Central memory CD4-positive, alpha-beta T cell (primary cell): ENCODE measurements at regions not wholly inside any gene's neighbourhood (a gene's known extent, or its start where the extent isn't known, plus 50 kb on each side); places are given as distances from the start of the nearest gene placed in this dataset.

Source experiments
- DNase-seq: peaks from one replicate; pipeline ENCODE4 v3.0.0; 2022

DNA sequence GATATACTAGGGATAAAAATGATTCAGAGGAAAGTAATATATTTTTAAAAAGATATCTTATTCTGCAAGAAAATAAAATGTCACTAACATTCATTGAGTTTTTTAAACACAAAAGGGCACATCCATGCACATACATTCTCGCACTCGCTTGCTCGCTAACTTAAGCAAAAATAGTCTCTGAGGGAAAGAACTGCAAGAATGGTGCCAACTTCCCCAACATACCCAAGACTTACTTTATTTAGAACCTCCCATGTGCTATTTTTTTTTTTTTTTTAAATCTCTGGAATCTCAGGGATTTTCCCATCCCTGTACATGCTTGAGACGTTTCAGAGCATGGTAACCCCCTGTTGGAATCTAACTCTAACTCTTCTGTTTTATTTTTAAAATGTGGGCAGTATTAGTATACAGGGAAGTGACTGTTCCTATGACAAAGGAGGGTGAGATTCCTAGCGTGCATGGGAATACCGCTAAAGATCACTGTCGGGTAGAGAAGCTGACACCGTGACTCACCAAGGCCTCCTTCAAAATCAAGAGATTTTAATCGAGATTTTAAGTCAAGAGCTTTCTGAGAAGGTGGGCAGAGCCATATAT lies 187.9 kb upstream of the ZEB2 start:
- DNase-seq: no peak

DNA sequence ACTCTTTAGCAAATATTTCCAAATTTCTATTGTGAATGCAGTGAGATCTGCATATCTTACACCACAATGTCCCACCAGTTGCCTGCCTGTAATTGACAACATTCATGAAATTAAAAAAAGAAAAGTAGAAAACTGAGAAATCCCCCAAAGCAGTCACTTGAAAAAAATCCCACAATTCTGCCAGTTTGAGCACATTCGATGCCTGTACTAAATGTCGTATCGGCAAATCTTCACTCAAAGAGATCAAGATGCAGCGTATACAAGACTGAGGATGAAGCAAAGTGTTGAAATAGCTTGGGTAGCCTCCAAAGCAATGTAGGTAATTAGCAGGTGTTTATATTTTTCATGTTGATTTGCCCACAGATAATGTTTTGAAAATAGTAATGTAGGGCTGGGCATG lies 186.7 kb upstream of the ZEB2 start:
- no peak for DNase-seq

DNA sequence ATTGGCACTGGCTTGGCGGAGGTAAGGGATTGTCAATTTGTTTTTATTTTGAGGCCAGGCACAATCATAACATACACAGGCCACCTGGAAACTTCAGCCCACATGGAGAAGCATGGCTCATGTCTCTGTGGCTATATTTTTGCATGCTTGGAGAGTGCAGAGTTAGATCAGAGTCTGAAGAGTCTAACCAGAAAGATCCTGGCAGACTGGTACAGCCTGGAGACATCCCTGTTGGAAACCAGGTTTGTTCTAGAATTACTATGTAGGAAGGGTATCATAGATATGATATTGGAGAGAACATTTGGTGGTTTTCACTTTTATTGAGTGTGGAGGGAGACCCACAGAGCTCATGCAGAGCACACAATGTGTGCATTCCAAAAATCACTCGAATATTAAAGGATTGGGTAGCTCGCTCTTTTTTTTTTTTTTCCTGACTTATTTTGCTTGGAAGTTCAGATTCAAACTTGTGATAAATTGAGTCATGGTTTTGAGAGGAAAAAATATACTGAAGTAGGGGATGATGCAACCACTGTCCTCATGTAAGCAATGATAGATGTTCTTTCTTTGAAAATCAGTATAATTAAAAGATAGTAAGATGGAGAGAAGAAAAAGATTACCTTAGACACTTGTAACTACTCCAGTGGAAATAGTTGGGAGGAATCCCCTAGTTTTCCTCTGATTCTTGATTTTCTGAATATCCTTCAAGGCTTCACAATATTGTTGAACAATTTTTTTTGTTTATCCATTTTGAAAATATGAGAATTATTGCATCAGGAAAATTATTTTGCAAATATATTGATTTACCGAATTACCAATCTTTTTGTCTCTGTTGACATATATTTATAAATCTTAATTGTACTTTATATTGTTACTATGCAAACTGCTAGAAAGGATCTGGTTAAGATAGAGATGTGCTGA lies 185.7 kb upstream of the ZEB2 start:
- DNase-seq: no peak

DNA sequence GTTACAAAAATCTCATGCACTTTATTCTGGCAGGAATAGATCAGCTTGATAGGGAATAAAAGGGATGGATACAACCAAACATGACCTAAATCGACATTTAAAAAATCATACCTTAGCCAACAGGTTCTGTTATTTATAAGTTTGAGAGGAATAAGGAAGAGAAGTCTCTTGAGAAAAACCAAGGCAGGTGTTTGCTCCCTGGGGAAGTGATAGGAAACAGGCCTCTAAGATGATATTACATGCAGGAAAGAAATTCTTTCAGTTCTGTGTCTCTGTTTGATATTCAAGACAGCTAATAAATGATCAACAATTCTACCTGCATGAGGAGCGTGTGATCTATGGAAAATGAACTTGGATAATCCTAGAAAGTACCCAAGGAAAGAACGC lies 184.8 kb upstream of the ZEB2 start:
- DNase-seq: no peak

DNA sequence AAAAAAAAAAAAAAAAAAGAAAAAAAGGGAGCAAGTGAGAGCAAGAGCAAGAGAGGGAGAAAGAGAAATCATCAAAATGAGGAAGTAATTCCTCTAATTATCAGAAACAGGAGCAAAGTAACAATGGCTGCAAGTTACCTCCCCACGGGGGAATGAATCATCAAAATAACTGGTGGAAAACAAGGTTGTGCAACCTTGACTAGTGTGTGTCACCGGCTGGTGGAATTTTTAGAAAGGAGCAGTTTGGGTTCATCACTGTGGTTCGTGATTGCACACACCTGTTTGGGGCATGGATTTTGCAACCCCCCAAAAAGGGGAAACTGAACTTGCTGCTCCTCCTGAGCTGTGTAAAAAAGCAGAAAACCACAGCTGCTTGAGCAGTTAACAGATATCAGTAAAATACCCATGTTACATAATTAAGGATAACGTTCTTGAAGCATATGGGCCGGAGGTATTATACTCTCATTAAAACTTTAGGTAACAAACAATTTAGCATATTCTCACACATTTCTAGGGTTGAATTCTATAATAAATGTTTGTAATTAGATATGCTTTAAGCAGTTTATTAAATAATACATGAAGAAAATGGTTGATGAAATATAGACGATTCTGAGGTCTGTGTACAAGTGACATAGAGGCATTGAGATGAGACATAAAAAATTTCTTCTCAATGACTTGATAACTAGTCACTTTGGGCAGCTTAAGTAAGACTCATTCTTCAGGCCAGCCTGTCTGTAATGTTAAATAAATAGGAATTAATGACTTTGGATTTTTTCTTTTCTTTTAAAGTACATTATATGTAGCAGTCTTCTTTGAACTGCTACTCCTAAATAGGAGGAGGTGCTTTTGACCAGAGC lies 184.2 kb upstream of the ZEB2 start:
- DNase-seq: no peak

DNA sequence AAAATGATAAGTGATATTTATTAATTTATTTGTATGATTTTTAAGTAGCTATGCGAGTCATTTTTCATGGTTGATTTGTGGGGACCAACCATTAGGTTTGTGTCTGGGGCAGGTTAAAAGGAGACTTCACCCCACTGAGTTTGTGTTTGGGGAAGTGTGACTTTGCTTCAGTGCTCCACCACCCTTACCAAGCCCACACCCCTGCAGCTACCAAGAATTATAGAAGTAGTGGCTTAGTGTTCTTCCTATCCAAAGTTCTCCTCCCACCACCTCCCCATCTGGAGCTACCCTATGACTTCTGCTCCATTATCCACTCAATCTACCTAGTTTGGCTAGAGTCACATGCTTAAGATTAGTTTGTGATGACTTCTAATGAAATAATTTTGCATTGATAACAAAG lies 182.1 kb upstream of the ZEB2 start:
- DNase-seq: no peak

DNA sequence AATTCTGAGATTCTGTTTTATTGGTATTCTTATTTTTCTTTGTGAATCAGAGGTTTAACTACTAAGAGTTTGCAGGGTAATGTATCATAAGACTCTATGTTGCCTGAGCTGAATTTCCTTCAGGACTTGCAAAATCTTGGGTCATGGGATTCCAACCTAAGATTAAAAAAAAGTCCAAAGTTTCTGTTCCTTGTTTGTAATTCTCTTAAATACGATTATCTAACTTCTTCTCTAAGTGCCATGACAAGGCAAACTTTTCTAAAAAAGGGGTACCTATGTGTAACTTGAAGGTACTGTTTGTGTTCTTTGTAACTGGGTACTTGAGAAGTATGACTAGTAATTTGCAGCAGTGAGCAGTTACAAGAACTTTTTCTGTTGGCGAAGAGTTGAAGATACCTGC lies 181.3 kb upstream of the ZEB2 start:
- DNase-seq: no peak

DNA sequence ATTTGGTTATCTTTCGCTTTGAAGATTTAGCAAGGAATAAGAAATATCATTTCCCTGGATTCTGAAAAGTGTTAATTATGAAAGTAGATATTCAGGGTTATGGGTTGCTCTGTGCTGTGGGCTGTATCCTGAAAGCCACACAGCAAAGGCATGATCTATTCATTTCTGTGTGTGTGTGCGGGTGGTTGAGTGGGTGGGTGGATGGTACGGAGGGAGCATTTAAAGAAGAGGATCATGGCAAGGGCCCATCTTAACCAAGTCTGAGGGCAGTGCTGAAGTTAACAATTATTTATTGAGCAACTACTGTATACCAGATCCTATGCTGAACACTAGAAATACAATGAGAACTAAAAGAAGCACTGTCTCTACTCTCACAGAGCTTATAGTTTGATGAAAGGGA lies 178.2 kb upstream of the ZEB2 start:
- no peak for DNase-seq

DNA sequence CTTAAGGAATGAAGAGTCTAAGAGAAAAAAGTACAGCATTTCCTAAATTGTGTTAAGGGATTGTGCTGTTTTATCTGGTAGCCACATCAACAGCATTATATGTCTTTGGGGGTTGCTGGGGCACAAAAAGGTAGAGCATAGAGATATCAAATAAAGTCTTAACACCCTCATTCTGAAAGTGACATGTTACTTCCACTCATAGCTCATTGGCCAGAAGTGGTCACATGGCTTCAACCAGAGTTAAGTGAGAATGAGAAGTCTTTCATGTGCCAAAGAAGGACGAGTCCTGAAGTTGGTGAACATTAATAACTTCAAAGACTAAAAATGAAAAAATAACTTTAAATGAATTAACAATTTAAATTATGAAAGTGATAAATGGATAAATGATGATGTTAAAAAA lies 175.7 kb upstream of the ZEB2 start:
- no peak for DNase-seq

DNA sequence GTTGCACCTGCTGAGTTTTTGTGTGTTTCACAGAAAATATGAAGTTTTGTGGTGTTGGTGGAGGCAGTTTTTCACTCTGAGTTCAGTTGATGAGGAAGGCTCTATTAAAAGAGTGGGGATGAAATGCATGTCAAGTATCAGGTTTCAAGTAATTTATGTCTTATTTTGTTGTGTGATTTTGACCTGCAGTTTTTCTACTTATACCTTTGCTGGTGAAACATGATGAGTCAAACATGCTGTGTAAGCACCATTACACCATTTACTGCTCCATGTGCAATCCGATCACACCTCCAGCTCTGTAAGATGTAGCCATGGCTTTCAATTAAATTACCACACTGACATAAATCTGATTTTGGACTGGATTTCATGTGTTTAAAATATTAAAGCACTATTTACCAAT lies 174.5 kb upstream of the ZEB2 start:
- DNase-seq: no peak

DNA sequence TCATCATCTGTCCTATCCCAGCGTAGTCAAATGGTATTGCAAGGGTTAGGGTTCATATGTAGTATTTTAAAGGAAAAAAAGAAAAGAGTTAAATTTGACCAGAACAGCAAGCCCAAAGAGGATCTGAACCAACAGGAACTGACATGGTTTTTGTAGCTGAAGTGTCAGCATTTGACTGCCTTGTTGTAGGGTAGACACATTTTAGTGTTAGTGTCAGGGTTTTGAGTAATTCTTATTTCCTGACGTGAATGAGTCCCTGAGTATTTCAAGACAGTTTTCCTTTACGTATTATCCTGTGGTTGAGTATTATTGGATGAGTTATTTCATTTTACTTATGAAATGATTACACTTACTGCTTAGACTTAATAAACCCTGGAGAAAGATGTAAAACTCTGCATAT lies 173.3 kb upstream of the ZEB2 start:
- no peak for DNase-seq

DNA sequence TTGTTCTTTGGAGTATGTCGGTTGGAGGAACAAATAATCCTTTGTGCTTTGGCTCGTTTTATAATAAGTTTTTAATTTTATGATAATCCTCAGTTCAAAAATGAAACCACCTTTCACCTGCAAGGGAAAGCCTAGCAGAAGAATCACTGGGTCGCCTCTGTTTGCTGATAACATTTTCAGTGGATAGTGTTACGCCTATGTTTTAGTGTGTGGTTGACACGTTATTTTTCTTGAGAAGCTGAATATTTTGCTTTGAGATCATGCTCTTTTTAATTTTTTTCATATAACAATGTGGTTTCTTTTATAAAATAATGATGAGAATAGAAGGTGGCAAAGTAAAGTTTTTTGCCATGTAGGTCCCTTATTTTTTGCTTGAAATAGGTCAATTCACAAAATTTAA lies 172.7 kb upstream of the ZEB2 start:
- DNase-seq: no peak

DNA sequence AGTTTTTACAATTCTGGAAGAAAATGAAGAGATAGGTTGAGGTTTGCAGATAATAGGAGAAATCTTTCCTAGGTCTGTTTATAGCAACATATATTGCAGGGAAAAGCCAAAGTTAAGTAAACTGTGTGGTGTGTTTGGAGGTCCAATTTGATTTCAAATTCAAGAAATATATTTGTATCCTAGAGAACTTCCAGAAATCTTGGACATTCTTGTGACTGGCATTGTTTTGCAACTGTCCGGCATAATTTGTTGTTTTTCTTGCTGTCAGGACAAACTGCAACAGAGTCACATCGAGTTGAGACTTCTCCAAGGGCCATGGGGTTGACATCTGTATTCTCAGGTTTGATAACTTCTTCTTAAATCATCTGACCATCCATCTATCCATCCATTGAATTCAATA lies 170.9 kb upstream of the ZEB2 start:
- no peak for DNase-seq

DNA sequence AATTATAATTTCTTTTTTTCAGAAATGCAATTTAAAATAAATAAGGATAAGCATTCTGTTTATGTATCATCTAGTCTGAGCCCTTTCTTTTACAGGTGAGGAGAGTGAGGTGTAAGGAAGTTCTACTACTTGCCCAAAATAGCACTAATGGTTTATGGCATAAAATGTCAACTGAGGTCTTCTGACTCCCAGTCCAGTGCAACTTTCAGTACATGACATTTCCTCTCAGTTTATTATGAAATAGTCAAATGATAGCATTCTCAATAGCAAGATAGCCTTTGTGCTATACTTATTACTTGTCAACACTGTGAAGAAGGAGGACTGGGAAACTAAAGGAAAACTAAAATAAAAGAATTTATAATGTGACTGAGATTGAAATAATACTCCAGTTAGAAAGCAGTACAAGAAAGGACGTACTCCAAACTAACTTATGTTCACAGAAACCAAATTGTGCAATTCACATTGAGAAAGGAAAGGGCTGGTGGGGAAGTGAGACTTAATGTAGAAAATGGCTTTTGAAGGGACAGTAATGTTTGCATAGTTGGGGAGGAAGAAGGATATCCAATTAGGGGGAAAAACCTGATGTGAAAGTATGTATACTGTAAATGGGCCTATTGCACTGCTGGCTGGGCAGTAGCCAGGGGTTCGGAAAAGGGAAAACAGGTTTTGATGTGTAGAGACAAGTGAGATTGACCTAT lies 166.7 kb upstream of the ZEB2 start:
- DNase-seq: no peak

DNA sequence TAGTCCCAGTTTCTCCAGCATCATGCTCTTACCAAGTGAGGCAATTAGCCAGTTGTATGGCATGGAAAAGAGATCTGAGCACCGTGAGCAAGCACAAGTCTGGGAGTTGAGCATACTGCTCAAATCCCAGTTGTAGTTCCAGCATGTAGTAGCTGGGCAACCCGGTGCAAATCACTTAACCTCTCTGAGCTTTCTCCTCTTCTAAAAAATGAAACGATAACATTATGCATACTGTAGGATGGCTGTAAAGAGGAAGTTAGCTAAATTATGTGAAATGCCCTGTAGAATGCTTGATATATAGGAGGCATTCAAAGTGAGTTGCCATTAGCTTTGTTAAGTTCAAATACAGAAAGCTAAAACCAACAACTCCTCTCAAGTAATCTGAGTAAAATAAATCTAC lies 164.0 kb upstream of the ZEB2 start:
- DNase-seq: no peak

DNA sequence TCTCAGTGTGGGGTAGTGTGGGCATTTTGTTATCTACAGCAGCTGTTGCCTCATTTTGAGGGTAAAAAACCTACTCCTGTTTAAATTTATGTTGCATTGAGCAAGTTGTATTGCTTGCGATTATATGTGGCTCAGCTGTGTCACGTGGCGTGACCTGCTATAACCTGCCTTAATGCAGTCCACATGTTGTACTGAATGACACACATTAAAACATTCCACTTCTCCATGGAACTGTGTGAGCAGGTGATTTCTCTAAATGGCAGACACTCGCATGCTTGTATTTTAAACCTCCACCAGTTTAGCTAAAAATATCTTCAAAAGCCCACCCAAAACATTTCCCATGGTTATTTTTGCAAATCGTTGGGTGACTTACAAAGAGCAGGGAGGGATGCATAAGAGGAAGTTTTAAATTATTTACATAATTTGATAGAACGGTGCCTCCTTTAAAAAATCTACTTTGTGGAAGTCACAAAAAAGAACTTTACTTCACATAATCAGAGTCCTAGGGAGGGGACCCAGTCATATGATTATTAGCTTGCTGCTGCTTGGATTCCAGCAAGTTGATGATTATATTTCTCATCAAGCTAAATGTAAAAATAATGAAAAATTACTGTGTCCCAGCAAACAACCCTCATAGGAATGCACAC lies 163.3 kb upstream of the ZEB2 start:
- DNase-seq: no peak

DNA sequence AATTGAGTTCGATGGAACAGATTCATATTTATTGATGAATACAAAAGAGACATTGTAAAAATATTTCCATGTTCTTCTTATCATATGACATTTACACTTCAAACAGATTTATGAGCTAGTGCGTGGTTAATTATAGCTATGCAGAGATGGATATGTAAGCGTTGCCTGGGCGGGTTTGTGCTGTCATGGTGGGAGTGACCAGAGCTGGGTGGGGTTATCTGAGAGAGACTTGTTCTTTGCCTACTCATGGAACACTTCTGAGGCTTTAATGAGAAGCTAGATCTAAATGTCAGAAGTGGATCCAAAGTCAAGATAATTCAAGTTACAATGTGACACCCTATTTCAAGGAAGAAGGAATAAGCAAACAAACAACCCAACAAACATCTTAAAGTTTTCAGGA lies 162.3 kb upstream of the ZEB2 start:
- DNase-seq: no peak

DNA sequence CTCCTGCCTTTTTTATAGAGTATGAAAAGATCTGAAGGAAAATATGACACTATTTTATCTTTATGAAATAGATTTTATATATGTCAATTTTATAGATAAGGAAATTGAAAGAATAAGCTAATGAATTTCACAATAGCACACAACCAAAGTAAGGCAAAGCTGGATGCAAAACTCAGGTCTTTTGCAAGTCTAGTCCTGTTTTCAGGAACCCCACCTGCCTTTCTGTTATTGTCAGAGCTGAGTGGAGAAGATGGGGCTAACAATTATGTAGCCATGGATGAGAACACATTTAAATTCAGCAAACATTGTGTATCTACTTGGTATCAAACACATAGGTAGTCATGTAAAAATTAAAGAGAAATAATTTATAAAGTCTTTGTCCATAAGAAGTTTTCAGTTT lies 161.5 kb upstream of the ZEB2 start:
- DNase-seq: no peak

DNA sequence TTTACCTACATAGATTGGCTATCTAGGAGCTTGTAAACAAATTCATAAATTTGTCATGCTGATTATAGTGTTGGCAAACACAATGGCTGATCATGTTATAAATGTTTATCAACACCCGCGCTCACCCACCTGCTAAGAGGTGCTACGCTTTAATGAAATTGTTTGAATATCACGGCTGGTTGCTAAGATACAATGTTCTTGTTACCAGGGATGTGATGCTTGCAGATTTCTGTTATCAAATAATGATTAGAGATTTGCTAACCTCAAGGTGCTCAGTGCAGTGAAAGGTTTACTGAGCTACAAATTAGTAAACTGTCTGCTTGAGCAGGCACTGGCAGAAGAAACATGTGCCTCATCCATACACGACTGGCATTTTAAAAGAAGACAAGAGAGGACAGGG lies 160.0 kb upstream of the ZEB2 start:
- no peak for DNase-seq

DNA sequence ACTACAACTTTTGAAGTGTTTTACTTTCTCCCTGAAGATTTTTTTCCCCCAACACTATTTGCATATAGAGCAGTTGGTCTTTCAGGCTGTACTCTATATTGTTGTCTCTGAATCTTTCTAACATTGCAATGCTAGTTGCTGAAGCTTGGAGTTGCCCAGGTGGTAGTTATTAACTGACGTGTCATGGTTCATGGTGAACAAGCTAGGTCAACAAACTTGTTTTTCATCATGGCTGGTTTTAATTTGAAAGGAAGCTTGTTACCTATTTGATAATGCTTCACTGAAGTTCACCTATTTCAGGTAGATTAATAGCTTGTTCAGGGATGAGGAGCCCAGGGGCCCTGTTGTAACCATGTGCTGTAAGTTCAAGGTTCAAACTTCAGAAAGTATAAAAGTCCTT lies 158.8 kb upstream of the ZEB2 start:
- no peak for DNase-seq

DNA sequence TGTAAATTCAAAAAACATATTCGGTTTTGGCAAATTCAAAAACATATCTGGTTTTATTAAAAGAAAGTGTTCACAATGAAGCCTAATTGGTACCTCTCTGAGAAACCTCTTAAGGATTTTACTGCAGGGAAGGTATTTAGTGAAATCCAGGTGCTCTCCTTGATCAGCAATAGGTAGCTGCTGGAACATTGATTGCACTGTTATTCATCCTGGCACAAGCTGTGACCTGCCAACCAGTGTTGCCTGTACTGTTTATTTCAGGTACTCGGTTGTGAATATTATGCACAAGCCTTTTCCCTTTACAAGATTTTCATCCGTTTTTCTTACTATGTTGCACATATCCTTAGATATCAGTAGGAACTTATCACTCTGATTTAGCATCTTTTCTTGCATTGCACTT lies 155.8 kb upstream of the ZEB2 start:
- no peak for DNase-seq

DNA sequence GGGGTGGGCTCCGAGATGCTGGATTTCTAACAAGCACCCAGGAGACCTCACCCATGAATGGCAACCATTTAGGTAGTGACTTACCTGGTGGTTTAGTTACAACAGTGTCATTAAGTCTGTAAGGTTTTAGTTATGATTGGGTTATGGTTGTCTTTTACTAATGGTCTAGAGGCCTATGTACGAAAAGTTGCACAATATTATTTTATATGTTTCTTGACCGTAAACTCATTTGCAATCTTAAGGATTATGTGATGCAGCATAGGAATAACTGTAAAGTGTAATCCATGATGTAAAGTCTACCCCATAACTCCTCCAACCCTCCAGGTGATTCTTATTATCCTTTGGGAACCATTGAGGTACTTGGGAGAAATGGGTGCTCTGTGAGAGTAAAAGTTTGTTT lies 155.4 kb upstream of the ZEB2 start:
- DNase-seq: no peak

DNA sequence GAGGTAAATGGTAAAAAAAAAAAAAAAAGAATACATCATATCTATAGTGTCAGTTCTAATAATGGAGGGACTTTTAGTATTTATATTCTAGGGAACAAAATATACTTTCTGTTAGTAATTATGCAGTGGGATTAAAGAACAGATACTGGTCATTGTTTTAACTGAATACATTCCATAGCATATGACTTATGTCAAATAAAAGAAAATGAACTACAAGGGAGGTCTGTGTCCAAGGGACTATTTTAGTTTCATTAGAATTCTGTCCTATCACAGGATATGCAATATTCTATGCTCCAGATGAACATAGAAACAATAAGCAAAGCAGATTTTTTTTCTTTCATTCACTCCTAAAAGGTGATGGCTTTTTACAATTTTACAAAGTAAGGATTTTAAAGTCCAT lies 154.2 kb upstream of the ZEB2 start:
- no peak for DNase-seq
